Ammon's horn (tissue), 1 donor: ENCODE measurements at regions not wholly inside any gene's neighbourhood (a gene's known extent, or its start where the extent isn't known, plus 50 kb on each side); places are given as distances from the start of the nearest gene placed in this dataset.
A peak's percentile ranks its signal among the peaks of the same experiment; 100 is the strongest.

ENCODE experiments used
- DNase-seq: peaks from one replicate; pipeline ENCODE4 v3.0.0-alpha.2; 2016; ENCODE audit warnings: low spot score

DNA sequence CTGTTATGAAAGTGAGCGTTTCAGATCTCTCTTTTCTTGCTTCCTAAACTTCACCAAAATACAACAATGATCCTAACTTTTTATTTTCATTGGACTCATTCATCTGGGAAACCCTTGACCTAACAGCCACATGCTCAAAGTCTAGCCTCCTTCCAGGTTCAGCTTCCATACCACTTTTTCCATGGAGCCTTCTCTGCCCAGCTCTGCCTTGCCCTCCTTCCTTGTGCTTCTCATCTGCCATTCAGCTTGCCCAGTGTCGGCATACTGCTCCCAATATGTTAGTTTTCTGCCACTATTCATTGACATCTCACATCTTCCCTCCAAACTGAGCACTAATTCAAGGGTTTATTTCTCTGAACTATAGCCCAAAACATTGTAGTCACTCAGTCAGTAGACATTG lies 214.7 kb downstream of the RAD51AP2 start:
- no peak for DNase-seq

- DNase-seq = no peak
Measured at GRCh38 chr2:17303054-17303453, 215.2 kb downstream of the RAD51AP2 start.

DNA sequence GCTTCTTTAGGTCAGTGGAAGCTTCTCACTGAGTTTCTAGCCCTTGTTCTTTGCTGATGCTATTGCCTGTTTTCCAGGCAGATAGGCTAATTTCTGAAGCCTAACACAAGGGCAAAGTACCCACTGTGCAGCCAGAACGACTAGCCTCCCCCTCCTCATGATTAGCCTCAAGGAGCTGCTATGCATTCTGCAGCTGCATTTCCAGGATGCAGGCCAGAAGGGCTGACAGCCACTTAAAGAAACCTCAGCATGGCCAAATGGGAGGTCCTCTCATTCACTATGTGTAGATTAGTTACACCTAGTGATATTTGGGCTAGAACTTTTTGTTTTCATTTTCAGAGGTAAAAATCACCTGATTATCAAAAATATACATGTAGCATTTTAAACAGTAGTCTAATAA lies 216.0 kb downstream of the RAD51AP2 start:
- no peak for DNase-seq

- DNase-seq = no peak
Measured at GRCh38 chr2:17301437-17301836, 216.8 kb downstream of the RAD51AP2 start.

DNA sequence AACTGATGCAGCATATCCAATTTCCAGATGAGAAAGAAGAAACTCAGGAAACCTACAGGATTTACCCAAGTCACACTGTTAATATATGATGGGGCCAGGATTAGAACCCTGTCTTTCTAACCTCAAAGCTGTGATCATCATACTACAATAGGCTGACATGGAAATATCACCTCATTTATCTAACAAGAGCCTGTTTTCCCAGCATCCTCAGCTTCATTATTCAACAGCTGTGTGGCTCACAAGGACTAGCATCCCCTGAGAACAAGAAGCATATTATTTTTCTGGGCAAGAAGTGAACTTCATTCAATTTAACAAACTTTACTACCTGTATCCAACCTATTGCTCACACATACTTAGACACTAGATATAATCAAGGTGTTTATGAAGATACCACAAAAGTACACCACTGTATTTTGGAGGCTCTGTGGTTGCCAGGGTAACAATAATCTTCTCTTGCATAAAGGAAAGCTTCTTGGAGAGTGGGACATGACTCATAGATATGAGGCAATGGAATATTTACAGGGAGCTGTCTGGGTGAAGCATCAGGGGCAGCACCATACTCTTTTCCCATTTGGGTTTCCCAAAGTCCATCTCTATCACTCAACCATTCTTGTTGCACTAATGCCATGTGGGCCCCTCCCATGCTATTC lies 218.2 kb downstream of the RAD51AP2 start:
- DNase-seq = no peak

- DNase-seq = no peak
Measured at GRCh38 chr2:17298453-17298852, 219.8 kb downstream of the RAD51AP2 start.

DNA sequence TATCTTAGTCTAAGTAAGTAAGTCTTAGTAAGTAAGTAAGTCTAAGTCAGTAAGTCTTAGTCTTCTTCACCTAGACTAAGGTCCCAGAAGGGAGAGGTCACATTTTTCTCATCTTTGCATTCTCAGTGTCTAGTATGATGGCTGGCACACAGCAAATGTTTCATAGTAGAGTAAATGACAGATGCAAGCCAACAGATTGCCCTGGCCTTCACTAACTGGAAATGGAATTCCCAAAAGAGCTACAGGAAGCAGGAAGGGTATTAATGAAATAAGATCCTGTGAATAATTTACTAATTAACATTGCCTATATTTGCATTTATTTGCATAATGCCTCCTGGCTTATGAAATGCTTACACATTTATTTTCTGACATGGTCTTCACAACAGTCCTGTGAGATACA lies 221.6 kb downstream of the RAD51AP2 start:
- no peak for DNase-seq

DNA sequence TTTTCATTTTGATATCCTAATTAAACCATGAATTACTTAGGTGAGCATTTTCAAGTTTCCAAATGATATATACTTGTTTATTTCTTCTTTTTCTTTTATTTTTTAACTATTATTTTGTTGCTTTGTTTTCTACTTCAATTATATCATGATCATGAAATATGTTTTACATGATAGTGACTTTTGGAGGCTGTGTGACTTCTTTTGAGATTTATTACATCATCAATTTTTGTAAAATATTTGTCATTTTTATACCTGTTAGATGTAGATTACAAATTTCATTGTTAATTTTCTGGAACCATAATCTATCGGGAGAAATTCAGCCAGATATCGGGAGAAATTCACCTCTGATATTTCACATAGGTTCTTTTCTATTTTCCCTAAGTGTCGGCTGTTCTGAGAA lies 228.6 kb downstream of the RAD51AP2 start:
- no peak for DNase-seq

GRCh38 chr2:17287183-17287582 lies 231.1 kb downstream of the RAD51AP2 start:
- DNase-seq = no peak

DNA sequence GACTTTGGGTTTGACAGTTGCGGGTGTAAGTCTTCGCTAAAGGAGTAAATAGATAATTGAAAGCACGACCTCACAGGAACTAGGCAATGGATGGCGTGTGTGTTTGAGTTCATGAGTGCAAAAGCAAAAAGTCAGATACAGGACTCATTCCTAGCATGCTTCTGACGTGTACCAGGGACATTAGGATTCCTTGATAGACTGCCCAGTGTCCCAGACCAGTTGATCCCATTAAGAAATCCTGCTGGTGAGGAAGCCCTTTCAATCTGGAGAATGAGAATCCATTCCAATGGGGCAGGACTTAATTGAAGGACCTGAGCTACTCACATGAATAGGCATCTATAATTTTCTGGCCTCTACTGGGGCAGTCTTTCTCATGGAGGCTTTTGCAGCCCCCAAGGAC lies 235.4 kb downstream of the RAD51AP2 start:
- DNase-seq = no peak

GRCh38 chr2:17282245-17282644 lies 236.0 kb downstream of the RAD51AP2 start:
- DNase-seq = no peak

- DNase-seq = no peak
Measured at GRCh38 chr2:17276220-17276619, 242.0 kb downstream of the RAD51AP2 start.

- DNase-seq = peak; percentile 44
Measured at GRCh38 chr2:17272652-17273525, 245.4 kb downstream of the RAD51AP2 start.

DNA sequence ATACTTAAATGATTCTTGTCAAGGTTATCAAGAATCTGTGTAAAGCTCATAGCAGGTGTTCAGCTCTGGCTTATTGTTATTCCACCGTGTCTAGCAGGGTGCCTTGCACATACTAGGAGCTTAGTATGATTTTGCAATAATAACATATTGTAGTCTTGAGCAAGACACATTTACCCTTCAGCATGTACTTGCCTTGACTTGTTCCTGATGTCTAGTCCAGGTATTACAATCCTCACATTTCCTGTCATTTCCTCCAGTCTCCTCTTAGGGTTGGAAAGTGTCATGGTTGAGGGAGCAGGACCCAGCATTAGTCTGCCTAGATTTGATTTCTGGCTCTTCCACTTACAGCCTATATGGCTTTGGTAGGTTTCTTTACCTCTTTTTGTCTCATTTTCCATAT lies 246.1 kb downstream of the RAD51AP2 start:
- DNase-seq = no peak

GRCh38 chr2:17271416-17271815 lies 246.8 kb downstream of the RAD51AP2 start:
- no peak for DNase-seq

GRCh38 chr2:17270894-17271293 lies 247.3 kb downstream of the RAD51AP2 start:
- DNase-seq = no peak

DNA sequence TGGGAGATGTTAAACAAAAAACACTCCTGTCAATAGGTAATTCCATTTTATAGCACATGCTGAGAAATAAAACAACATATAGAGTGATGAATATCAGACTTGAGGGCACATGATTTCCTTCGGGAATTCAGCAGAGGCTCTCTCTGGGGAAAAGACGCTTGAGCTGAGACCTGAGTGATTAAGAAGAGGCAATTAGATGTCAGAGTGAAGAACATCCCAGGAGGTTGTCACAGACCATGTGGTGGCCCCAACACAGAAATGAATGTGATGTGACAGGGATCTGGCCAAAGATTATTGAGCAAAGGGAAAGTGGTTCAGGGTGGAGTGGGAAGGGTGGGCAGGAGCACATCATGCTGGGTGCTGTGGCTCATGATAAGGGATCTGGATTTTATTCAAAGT lies 254.7 kb downstream of the RAD51AP2 start:
- DNase-seq = no peak

DNA sequence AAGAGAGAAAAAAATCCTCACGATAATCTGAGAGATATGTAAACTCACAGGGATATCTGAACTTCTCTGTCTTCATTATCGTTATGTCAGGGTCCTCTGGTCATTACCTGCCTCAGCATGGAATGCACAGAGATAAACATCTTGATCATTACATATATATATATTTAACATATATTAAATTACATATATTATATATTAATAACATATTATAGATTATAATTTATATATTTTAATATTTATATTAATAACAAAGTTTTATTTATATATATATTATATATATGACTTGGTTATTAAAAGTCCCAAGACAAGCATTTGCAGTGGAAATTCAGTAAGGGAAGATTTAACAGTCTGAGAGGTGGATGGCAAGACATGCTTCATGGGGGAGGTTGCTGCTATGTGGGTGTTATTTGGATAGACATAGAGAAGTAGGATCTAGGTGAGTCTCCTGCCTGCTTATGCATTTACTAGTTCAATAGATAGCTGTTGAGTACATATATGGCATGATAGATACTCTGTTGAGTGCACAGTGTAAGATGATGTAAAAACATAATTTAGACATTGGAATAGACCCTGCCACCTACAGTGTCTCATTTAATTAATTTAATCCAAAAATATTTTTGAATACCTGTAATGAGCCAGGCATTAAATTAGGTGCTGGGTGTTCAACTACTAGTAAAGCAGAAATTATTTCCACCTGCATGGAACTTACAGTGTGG lies 255.2 kb downstream of the RAD51AP2 start:
- DNase-seq = no peak

DNA sequence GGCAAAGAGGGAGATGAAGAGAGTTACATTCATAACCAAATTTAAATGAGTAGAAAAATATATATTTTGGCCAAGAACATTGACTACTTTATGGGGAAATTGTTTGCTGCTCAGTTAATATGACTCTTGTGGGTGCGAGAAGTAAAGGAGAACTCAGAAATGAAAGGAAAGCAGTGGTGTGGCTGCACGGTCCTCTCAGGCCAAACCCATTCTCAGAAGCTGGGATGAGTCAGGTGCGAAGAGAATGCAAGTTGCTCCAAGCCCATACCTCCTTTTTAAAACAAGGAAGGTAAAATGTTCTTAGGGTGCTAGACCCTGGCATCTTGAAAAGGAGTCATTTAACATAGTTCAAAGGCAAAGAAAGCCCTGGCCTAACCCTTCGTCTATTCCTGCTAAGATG lies 258.6 kb downstream of the RAD51AP2 start:
- no peak for DNase-seq

- DNase-seq = no peak
Measured at GRCh38 chr2:17258861-17259260, 259.4 kb downstream of the RAD51AP2 start.

- DNase-seq = no peak
Measured at GRCh38 chr2:17257189-17257909, 260.9 kb downstream of the RAD51AP2 start.

GRCh38 chr2:17255071-17255470 lies 263.2 kb downstream of the RAD51AP2 start:
- no peak for DNase-seq
